ENCODE measurements at regions not wholly inside any gene's neighbourhood (a gene's known extent, or its start where the extent isn't known, plus 50 kb on each side); places are given as distances from the start of the nearest gene placed in this dataset.

DNA sequence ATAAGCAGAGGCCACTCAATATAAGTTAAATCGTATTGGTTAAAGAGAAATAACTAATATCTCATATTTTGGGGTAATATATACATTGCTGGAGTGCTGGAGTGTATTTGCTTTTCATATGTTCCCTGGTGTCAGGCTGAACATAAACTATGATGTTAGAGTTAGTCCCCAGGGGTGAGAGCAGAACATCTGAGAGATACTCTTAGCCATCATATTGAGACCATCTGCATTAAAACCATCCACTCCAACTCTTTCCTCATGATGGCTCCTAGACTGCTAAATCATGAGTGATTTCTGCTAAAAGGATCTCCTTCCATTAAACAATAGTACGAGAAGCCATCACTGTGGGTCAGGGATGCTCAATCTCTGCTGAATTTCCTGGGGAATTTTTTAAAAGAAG, 436.2 kb downstream of the DTWD2 start:
- no peak overlapping the region for H3K4me3 ChIP-seq
- H3K9me3 ChIP-seq, result no peaks in the 10 kb centered on the region
- intact Hi-C loops (cut with DNase I), result no loop called here
- no peaks in the 10 kb centered on the region for H3K36me3 ChIP-seq
- TF ChIP-seq POLR2AphosphoS5 (IDR thresholded peaks at IDR 0.05; ENCODE audit: insufficient read depth in 1 of 2, low read depth in 1 of 2) (no peak), POLR2A (IDR thresholded peaks at IDR 0.05) (no peak)
- TF ChIP-seq, protein P1, sequence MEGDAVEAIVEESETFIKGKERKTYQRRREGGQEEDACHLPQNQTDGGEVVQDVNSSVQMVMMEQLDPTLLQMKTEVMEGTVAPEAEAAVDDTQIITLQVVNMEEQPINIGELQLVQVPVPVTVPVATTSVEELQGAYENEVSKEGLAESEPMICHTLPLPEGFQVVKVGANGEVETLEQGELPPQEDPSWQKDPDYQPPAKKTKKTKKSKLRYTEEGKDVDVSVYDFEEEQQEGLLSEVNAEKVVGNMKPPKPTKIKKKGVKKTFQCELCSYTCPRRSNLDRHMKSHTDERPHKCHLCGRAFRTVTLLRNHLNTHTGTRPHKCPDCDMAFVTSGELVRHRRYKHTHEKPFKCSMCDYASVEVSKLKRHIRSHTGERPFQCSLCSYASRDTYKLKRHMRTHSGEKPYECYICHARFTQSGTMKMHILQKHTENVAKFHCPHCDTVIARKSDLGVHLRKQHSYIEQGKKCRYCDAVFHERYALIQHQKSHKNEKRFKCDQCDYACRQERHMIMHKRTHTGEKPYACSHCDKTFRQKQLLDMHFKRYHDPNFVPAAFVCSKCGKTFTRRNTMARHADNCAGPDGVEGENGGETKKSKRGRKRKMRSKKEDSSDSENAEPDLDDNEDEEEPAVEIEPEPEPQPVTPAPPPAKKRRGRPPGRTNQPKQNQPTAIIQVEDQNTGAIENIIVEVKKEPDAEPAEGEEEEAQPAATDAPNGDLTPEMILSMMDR (IDR thresholded peaks at IDR 0.05), result no peak
- H3K27ac ChIP-seq, result no peak overlapping the region
- H3K4me1 ChIP-seq, result no peaks in the 10 kb centered on the region
- H3K27me3 ChIP-seq, result no peaks in the 10 kb centered on the region
- no peak for DNase-seq (ENCODE audit: extremely low spot score in 2 of 2)

DNA sequence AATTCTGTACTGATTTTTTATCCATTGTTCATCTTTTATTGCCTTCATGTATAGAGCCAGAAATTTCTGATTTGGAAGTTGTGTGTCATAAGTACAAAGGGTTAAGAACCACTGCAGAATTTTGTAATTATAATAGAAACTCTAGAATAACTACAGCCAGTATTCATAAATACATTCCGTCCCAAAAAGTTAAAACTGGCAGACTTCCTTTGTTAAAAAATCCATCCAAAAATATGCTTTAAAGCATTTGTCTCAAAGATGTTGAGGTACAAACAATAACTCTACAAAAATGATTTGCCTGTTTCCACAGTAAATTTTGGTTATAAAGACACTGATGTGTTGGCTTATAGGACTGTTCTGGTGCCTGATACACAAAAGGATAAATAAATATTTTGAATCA, 436.6 kb downstream of the DTWD2 start:
- H3K27ac ChIP-seq, result no peak overlapping the region
- H3K4me1 ChIP-seq, result no peaks in the 10 kb centered on the region
- H3K27me3 ChIP-seq, result no peaks in the 10 kb centered on the region
- no peaks in the 10 kb centered on the region for H3K36me3 ChIP-seq
- TF ChIP-seq, protein P1 (IDR thresholded peaks at IDR 0.05), result no peak
- TF ChIP-seq POLR2A (IDR thresholded peaks at IDR 0.05), result no peak
- no peak for TF ChIP-seq POLR2AphosphoS5 (IDR thresholded peaks at IDR 0.05; ENCODE audit: insufficient read depth in 1 of 2, low read depth in 1 of 2)
- DNase-seq (ENCODE audit: extremely low spot score in 2 of 2), result no peak
- H3K4me3 ChIP-seq, result no peak overlapping the region
- intact Hi-C loops (cut with DNase I), result no loop called here
- H3K9me3 ChIP-seq, result no peaks in the 10 kb centered on the region

DNA sequence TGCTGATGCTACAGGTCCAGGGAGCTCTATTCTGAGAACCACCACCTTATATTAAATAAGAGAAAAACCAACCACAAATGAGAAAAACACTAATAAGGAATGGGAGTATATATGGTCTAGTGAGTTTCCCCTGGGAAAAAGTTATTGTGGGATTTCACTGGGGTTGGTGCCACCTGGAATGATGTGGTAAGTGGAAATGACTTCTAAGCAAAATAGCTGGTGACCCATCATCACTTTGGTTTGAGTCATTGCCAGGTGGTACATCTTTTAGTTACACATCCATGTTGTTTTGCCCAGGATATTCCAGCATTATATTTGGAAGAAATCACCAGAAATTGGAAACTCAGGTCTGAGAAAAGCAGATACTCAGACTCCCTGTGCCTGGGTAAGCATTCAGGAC, 437.3 kb downstream of the DTWD2 start:
- intact Hi-C loops (cut with DNase I), result no loop called here
- H3K4me3 ChIP-seq, result no peak overlapping the region
- no peaks in the 10 kb centered on the region for H3K27me3 ChIP-seq
- H3K4me1 ChIP-seq, result no peaks in the 10 kb centered on the region
- H3K36me3 ChIP-seq, result no peaks in the 10 kb centered on the region
- no peak for DNase-seq (ENCODE audit: extremely low spot score in 2 of 2)
- no peak overlapping the region for H3K27ac ChIP-seq
- H3K9me3 ChIP-seq, result no peaks in the 10 kb centered on the region
- TF ChIP-seq, protein P1 (IDR thresholded peaks at IDR 0.05), result no peak
- TF ChIP-seq POLR2A (IDR thresholded peaks at IDR 0.05), result no peak
- TF ChIP-seq POLR2AphosphoS5 (IDR thresholded peaks at IDR 0.05; ENCODE audit: insufficient read depth in 1 of 2, low read depth in 1 of 2), result no peak

DNA sequence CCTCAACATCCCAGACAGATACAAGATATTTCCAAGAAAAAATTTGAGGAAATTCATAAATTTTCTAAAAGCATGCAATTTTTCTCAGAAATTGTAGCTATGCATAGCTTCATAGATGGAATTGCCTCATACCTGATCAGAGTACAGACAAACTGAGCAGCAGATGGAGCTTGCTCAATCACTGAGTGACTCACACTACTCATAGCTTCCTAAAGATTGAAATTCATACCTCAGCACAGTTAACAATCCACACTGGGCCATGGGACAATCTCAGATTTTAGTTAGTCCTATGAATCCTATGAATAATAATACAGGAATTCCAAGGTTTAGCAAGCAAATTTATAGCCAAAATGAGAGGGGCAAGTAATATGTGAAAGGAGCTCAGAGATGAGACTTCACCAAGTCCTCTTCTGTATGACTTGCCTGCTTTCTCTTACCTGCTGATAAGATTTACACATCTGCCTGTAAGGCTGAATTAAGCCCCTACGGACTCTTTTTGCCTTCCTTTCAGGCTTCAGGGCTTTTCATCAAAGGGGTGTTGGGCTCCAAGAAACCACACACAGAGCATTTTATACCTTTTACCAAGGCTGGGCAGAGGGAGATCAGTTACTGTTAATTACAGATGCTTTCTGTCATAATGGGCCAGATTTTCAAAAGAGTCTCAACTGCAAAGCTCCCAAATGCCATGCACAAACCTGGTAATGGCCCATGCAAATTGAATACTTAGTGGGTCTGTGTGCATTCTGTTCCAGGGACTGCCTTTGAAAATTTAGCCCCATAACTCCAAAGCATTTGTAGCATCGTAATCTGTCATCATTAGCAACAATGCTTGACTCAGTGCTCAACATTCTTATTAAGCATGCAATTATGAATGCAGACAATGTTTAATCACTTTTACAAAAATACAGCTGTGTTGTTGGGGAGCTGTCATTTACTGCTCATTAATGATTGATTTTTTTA, 439.3 kb downstream of the DTWD2 start:
- Histone ChIP-seq H3K27me3 (no peaks in the 10 kb centered on the region), H3K27ac (no peak overlapping the region), H3K36me3 (no peaks in the 10 kb centered on the region), H3K4me1 (no peaks in the 10 kb centered on the region), H3K4me3 (no peak overlapping the region), H3K9me3 (no peaks in the 10 kb centered on the region)
- DNase-seq (ENCODE audit: extremely low spot score in 2 of 2), result no peak
- TF ChIP-seq POLR2AphosphoS5 (IDR thresholded peaks at IDR 0.05; ENCODE audit: insufficient read depth in 1 of 2, low read depth in 1 of 2), result no peak
- TF ChIP-seq POLR2A (IDR thresholded peaks at IDR 0.05), result no peak
- TF ChIP-seq, protein P1 (IDR thresholded peaks at IDR 0.05), result no peak
- intact Hi-C loops (cut with DNase I), result no loop called here

DNA sequence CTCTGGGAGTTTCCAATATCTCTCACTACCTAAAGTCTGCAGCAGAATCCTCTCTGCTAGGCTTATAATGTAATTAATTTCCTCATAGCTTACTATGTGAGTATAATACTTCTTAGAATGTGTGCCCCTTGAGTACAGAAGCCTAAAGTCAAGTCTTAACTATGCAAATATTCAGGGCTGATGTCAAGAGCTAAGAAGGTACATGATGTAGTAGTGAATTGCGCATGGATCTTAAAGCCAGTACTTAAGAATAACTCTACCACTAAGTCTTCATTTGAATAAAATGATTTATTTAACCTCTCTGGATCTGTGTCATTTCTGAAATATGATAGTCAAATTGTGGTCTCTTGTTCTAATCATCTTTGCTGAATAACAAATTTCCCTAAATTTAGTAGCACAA, 442.9 kb downstream of the DTWD2 start:
- H3K27me3 ChIP-seq, result no peaks in the 10 kb centered on the region
- H3K4me3 ChIP-seq, result no peak overlapping the region
- no peak for TF ChIP-seq POLR2A (IDR thresholded peaks at IDR 0.05)
- no peak for TF ChIP-seq POLR2AphosphoS5 (IDR thresholded peaks at IDR 0.05; ENCODE audit: insufficient read depth in 1 of 2, low read depth in 1 of 2)
- TF ChIP-seq, protein P1 (IDR thresholded peaks at IDR 0.05), result no peak
- H3K36me3 ChIP-seq, result no peaks in the 10 kb centered on the region
- H3K9me3 ChIP-seq, result no peaks in the 10 kb centered on the region
- DNase-seq (ENCODE audit: extremely low spot score in 2 of 2), result no peak
- no peaks in the 10 kb centered on the region for H3K4me1 ChIP-seq
- H3K27ac ChIP-seq, result no peak overlapping the region
- intact Hi-C loops (cut with DNase I), result no loop called here

Data from vagina (tissue), 2 donors.